HepG2 (cell line): ENCODE measurements at regions not wholly inside any gene's neighbourhood (a gene's known extent, or its start where the extent isn't known, plus 50 kb on each side); places are given as distances from the start of the nearest gene placed in this dataset.

ENCODE experiments used
- ATAC-seq: fragments of 200-7000 bp; cut with Tn5 transposase; 3 replicates; pipeline ENCODE4 v1.9.1; 2020; ENCODE audit warnings: mild to moderate bottlenecking, moderate library complexity
- BruUV-seq: library from RNA; stranded (reverse); fragments of 400-500 nt; replicated peaks from 2 replicates; lab custom pipeline; 2021; lab: Mats Ljungman, UMichigan
- CTCF ChIA-PET: fragments of 300-600 bp; formaldehyde crosslinking; extraction: SDS; loops from one replicate; lab custom pipeline; 2021; ENCODE audit warnings: low total read pairs, inconsistent platforms, low intra/inter-chr PET ratio; lab: Yijun Ruan, JAX
- POLR2A ChIA-PET: fragments of 350-600 bp; sonication (Branson Sonifier 250); formaldehyde crosslinking; loops from one replicate; lab custom pipeline; 2020; ENCODE audit warnings: antibody characterized with exemption, inconsistent platforms; lab: Yijun Ruan, JAX
- DNase-seq: peaks from one replicate; pipeline ENCODE4 v3.0.0-alpha.2; 2015; ENCODE audit warnings: low spot score
- FAIRE-seq: peaks from 3 replicates; lab custom pipeline; 2011; peaks lifted over from hg19 to GRCh38; lab: Jason Lieb, UNC
- H2AFZ ChIP-seq: one replicate; pipeline ENCODE4 v1.6.1; 2011; ENCODE audit warnings: low read length, inconsistent platforms
- H3K27ac ChIP-seq: fragments of 300-600 bp; 3 replicates; pipeline ENCODE4 v1.8.0; 2011; ENCODE audit warnings: mixed run types, mild to moderate bottlenecking, mixed read lengths, low read length, inconsistent platforms; ENCODE audit not compliant: insufficient read depth; ENCODE audit errors: extremely low read length
- H3K27me3 ChIP-seq, 2 experiments: fragments of 200-600 bp in 1 of 2; 2 replicates in 1 of 2; 3 replicates in 1 of 2; pipeline versions ENCODE4 v1.6.0 to v1.8.0; 2011; ENCODE audit warnings: low read length in 2 of 2, mild to moderate bottlenecking in 2 of 2, moderate library complexity in 2 of 2, inconsistent platforms in 1 of 2; ENCODE audit not compliant: insufficient read depth in 2 of 2, control insufficient read depth in 1 of 2
- H3K36me3 ChIP-seq, 2 experiments: fragments of 200-600 bp in 1 of 2; replicated peaks in 1 of 2; 2 replicates in 1 of 2; 3 replicates in 1 of 2; pipeline versions ENCODE4 v1.5.1 to v1.8.0; 2011; ENCODE audit warnings: low read length in 2 of 2, inconsistent platforms in 1 of 2; ENCODE audit not compliant: insufficient read depth in 2 of 2, control insufficient read depth in 1 of 2
- H3K4me1 ChIP-seq: 2 replicates; pipeline ENCODE4 v1.5.1; 2012; ENCODE audit warnings: low read length, inconsistent platforms; ENCODE audit not compliant: insufficient read depth
- H3K4me2 ChIP-seq: 2 replicates; pipeline ENCODE4 v1.6.0; 2011; ENCODE audit warnings: low read depth, low read length, inconsistent platforms
- H3K4me3 ChIP-seq, 3 experiments: fragments of 200-600 bp in 1 of 3; sonication (generic), shearing (Covaris generic) in 1 of 3; replicated peaks in 1 of 3; 2 replicates each; pipeline ENCODE4 v1.5.1; 2011 to 2016; ENCODE audit warnings: low read length in 3 of 3, inconsistent platforms in 2 of 3, low read depth in 2 of 3, mild to moderate bottlenecking in 2 of 3, control low read depth in 1 of 3, mixed read lengths in 1 of 3; ENCODE audit not compliant: insufficient read depth in 1 of 3
- H3K79me2 ChIP-seq: one replicate; pipeline ENCODE4 v1.6.1; 2011; ENCODE audit warnings: low read length, inconsistent platforms; ENCODE audit not compliant: insufficient read depth
- H3K9ac ChIP-seq: 2 replicates; pipeline ENCODE4 v1.6.0; 2011; ENCODE audit warnings: mild to moderate bottlenecking, low read depth, low read length, inconsistent platforms; ENCODE audit not compliant: insufficient read depth
- H3K9me3 ChIP-seq: 2 replicates; pipeline ENCODE4 v1.5.1; 2012; ENCODE audit warnings: mild to moderate bottlenecking, low read length
- H4K20me1 ChIP-seq: 2 replicates; pipeline ENCODE4 v1.6.0; 2011; ENCODE audit warnings: inconsistent platforms, mild to moderate bottlenecking, low read length, moderate library complexity; ENCODE audit not compliant: insufficient read depth
- GTF2F1 ChIP-seq: fragments of 150-350 bp; IDR thresholded peaks from 2 replicates; pipeline ENCODE4 v1.6.1; 2014; ENCODE audit warnings: low read length
- MTA1 ChIP-seq: sonication (generic); formaldehyde crosslinking; IDR thresholded peaks from 2 replicates; pipeline ENCODE4 v1.4.0; 2020; ENCODE audit warnings: missing genetic modification reagents, mild to moderate bottlenecking, borderline replicate concordance
- NFAT5 ChIP-seq: sonication (generic); formaldehyde crosslinking; IDR thresholded peaks from 2 replicates; pipeline ENCODE4 v1.4.0; 2020; ENCODE audit warnings: missing genetic modification reagents
- NFYC ChIP-seq: IDR thresholded peaks from 2 replicates; pipeline ENCODE4 v1.6.1; 2016; ENCODE audit warnings: missing genetic modification reagents, missing compliant biosample characterization
- NPAS2 ChIP-seq: sonication (generic); formaldehyde crosslinking; IDR thresholded peaks from 2 replicates; pipeline ENCODE4 v1.8.0; 2022; ENCODE audit warnings: mild to moderate bottlenecking, missing genetic modification reagents, borderline replicate concordance
- PLRG1 ChIP-seq: fragments of 450-650 bp; conservative IDR thresholded peaks from 2 replicates; pipeline ENCODE4 v1.6.1; 2016
- RFXAP ChIP-seq: sonication (generic); formaldehyde crosslinking; IDR thresholded peaks from 2 replicates; pipeline ENCODE4 v1.4.0; 2020; ENCODE audit warnings: missing genetic modification reagents, borderline replicate concordance
- SUZ12 ChIP-seq: fragments of 150-350 bp; IDR thresholded peaks from 2 replicates; pipeline ENCODE4 v1.6.1; 2014; ENCODE audit warnings: low read depth, low read length
- TCF7 ChIP-seq: sonication (generic); IDR thresholded peaks from 2 replicates; pipeline ENCODE4 v1.6.1; 2016; ENCODE audit warnings: antibody characterized with exemption, low read depth
- ZFP41 ChIP-seq: sonication (generic); formaldehyde crosslinking; IDR thresholded peaks from 2 replicates; pipeline ENCODE4 v1.4.0; 2020; ENCODE audit warnings: mild to moderate bottlenecking, missing genetic modification reagents, borderline replicate concordance
- ZNF230 ChIP-seq: sonication (generic); formaldehyde crosslinking; IDR thresholded peaks from 2 replicates; pipeline ENCODE4 v1.4.0; 2020; ENCODE audit warnings: mild to moderate bottlenecking, missing genetic modification reagents
- ZNF564 ChIP-seq: sonication (generic); formaldehyde crosslinking; IDR thresholded peaks from 2 replicates; pipeline ENCODE4 v1.8.1; 2023; ENCODE audit warnings: mild to moderate bottlenecking, missing genetic modification reagents
- in situ Hi-C: cut with HindIII; loops from 2 replicates; pipeline ENCODE4 v1.10.0; 2017; ENCODE audit warnings: low pct_unique_long_range_greater_than_20kb; ENCODE audit not compliant: extremely low pct_ligation_motif_present
- intact Hi-C: fragments of 100-400 bp; cut with micrococcal nuclease; formaldehyde crosslinking; loops from one replicate; pipeline ENCODE4 v1.10.0; 2022; ENCODE audit not compliant: unreplicated experiment

GRCh38 chr3:110390372-110390771, 681.2 kb upstream of the NECTIN3 start:
- DNase-seq (no peak), FAIRE-seq (no peak)
- Histone ChIP-seq H3K9me3 (no peaks in the 10 kb centered on the region), H3K9ac (no peak overlapping the region), H3K4me3 (no peak overlapping the region), H2AFZ (no peak overlapping the region), H3K27me3 (no peaks in the 10 kb centered on the region), H3K27ac (no peak overlapping the region)
- POLR2A ChIA-PET: no interaction called here
- BruUV-seq: no TSS peak
- TF ChIP-seq ZFP41 (CRISPR knock-in tag) (no peak), PLRG1 (no peak), NFYC (CRISPR knock-in tag) (no peak), NPAS2 (CRISPR knock-in tag) (no peak), MTA1 (CRISPR knock-in tag) (no peak), ZNF564 (CRISPR knock-in tag) (no peak), SUZ12 (no peak), ZNF230 (no peak), NFAT5 (CRISPR knock-in tag) (no peak), RFXAP (no peak), TCF7 (no peak), GTF2F1 (no peak)
- TF ChIP-seq, all 625 proteins: peak for 0
- Histone ChIP-seq H3K36me3 (no peaks in the 10 kb centered on the region), H3K4me1 (peaks cover 5% of the 10 kb centered on the region; the same call in 1 of the 2 replicates), H3K79me2 (no peaks in the 10 kb centered on the region), H4K20me1 (no peaks in the 10 kb centered on the region), H3K4me2 (no peak overlapping the region)
- in situ Hi-C loops: no loop called here
- CTCF ChIA-PET: no interaction called here
- intact Hi-C loops: no loop called here
- ATAC-seq: no peak
